HCT116 (cell line): ENCODE measurements at regions not wholly inside any gene's neighbourhood (a gene's known extent, or its start where the extent isn't known, plus 50 kb on each side); places are given as distances from the start of the nearest gene placed in this dataset.

Source experiments
- ATAC-seq: fragments of 200-7000 bp; cut with Tn5 transposase; 2 replicates; pipeline ENCODE4 v1.9.1; 2020; ENCODE audit warnings: mild to moderate bottlenecking, moderate library complexity
- BruUV-seq: library from RNA; stranded (reverse); fragments of 400-500 nt; replicated peaks from 2 replicates; lab custom pipeline; 2021; lab: Mats Ljungman, UMichigan
- CTCF ChIA-PET: fragments of 300-600 bp; sonication (Branson Sonifier 250); formaldehyde crosslinking; loops from one replicate; lab custom pipeline; 2021; ENCODE audit warnings: antibody characterized with exemption; lab: Charles Lee
- POLR2A ChIA-PET: fragments of 300-600, 350-600 bp; sonication (Branson Sonifier 250); formaldehyde crosslinking; loops from one replicate; lab custom pipeline; 2021; ENCODE audit warnings: antibody characterized with exemption; lab: Charles Lee
- RAD21 ChIA-PET, 2 experiments: fragments of 300-600 bp; sonication (Branson Sonifier 250); formaldehyde crosslinking; loops; one replicate each; lab custom pipeline; 2023; ENCODE audit warnings: low total read pairs in 2 of 2; ENCODE audit not compliant: uncharacterized antibody in 2 of 2, unreplicated experiment in 2 of 2, low non-redundant PET in 1 of 2; lab: Charles Lee
- DNase-seq: peaks from one replicate; pipeline ENCODE4 v3.0.0-alpha.2; 2010; ENCODE audit warnings: low read depth, low spot score
- H2AFZ ChIP-seq: fragments of 200-600 bp; shearing (Covaris generic), sonication (generic); 2 replicates; pipeline ENCODE4 v1.6.1; 2017; ENCODE audit warnings: low read depth, mixed run types, mixed read lengths, antibody characterized with exemption, low read length; ENCODE audit not compliant: poor library complexity, severe bottlenecking
- H3K27ac ChIP-seq: 2 replicates; pipeline ENCODE4 v1.5.1; 2012; ENCODE audit warnings: low read depth, low read length
- H3K27me3 ChIP-seq: fragments of 200-600 bp; sonication (generic); 2 replicates; pipeline ENCODE4 v1.6.1; 2016; ENCODE audit warnings: mixed run types, low read length, mixed read lengths; ENCODE audit not compliant: insufficient read depth
- H3K36me3 ChIP-seq, 2 experiments: fragments of 200-500 bp in 1 of 2; fragments of 200-600 bp in 1 of 2; sonication (Bioruptor generic) in 1 of 2; sonication (generic) in 1 of 2; 2 replicates each; pipeline versions ENCODE4 v1.5.1 to v1.6.1; 2014 to 2016; ENCODE audit warnings: low read length in 2 of 2, inconsistent platforms in 1 of 2, mixed read lengths in 1 of 2, mixed run types in 1 of 2; ENCODE audit not compliant: insufficient read depth in 2 of 2, control insufficient read depth in 1 of 2
- H3K4me1 ChIP-seq, 2 experiments: fragments of 200-600 bp in 1 of 2; sonication (generic) in 1 of 2; 2 replicates each; pipeline versions ENCODE4 v1.5.1 to v1.6.1; 2012 to 2017; ENCODE audit warnings: low read length in 2 of 2, inconsistent platforms in 1 of 2, mild to moderate bottlenecking in 1 of 2, mixed read lengths in 1 of 2, mixed run types in 1 of 2, moderate library complexity in 1 of 2; ENCODE audit not compliant: insufficient read depth in 2 of 2, control insufficient read depth in 1 of 2
- H3K4me2 ChIP-seq: fragments of 200-600 bp; sonication (generic); 2 replicates; pipeline ENCODE4 v1.6.1; 2017; ENCODE audit warnings: mixed run types, low read length, mixed read lengths
- H3K4me3 ChIP-seq, 2 experiments: fragments of 200-600 bp in 1 of 2; sonication (generic) in 1 of 2; replicated peaks in 1 of 2; 2 replicates each; pipeline ENCODE4 v1.5.1; 2011 to 2016; ENCODE audit warnings: low read length in 2 of 2, control low read depth in 1 of 2, low read depth in 1 of 2, mild to moderate bottlenecking in 1 of 2, mixed read lengths in 1 of 2, mixed run types in 1 of 2
- H3K79me2 ChIP-seq: fragments of 200-600 bp; sonication (generic); 2 replicates; pipeline ENCODE4 v1.6.1; 2017; ENCODE audit warnings: mild to moderate bottlenecking, mixed run types, low read length, moderate library complexity, mixed read lengths; ENCODE audit not compliant: insufficient read depth
- H3K9ac ChIP-seq: fragments of 200-600 bp; sonication (generic); 2 replicates; pipeline ENCODE4 v1.6.1; 2016; ENCODE audit warnings: low read length, mixed read lengths
- H3K9me2 ChIP-seq: fragments of 200-600 bp; sonication (generic), shearing (Covaris generic); 2 replicates; pipeline ENCODE4 v1.6.1; 2017; ENCODE audit warnings: mixed run types, mild to moderate bottlenecking, moderate library complexity; ENCODE audit not compliant: insufficient read depth
- H3K9me3 ChIP-seq, 2 experiments: fragments of 200-500 bp in 1 of 2; fragments of 200-600 bp in 1 of 2; sonication (Bioruptor generic) in 1 of 2; sonication (generic) in 1 of 2; 2 replicates each; pipeline ENCODE4 v1.6.1; 2014 to 2017; ENCODE audit warnings: low read length in 2 of 2, mixed read lengths in 2 of 2, inconsistent platforms in 1 of 2, low read depth in 1 of 2, mild to moderate bottlenecking in 1 of 2, mixed run types in 1 of 2, moderate library complexity in 1 of 2; ENCODE audit not compliant: control insufficient read depth in 1 of 2, insufficient read depth in 1 of 2
- H4K20me1 ChIP-seq: fragments of 200-600 bp; sonication (generic), shearing (Covaris generic); 2 replicates; pipeline ENCODE4 v1.6.1; 2017; ENCODE audit warnings: mixed run types, mild to moderate bottlenecking, moderate library complexity; ENCODE audit not compliant: insufficient read depth
- CEBPB ChIP-seq: IDR thresholded peaks from 2 replicates; pipeline ENCODE4 v1.6.1; 2012; ENCODE audit warnings: low read depth
- CTCF ChIP-seq, 3 experiments: fragments of 200-600 bp in 1 of 3; sonication (generic) in 1 of 3; IDR thresholded peaks in 2 of 3; conservative IDR thresholded peaks in 1 of 3; 2 replicates each; pipeline ENCODE4 v1.5.1; 2012 to 2017; ENCODE audit warnings: low read depth in 2 of 3, low read length in 2 of 3, antibody characterized with exemption in 1 of 3, borderline replicate concordance in 1 of 3, control low read depth in 1 of 3, mild to moderate bottlenecking in 1 of 3, mixed read lengths in 1 of 3, mixed run types in 1 of 3, moderate library complexity in 1 of 3; ENCODE audit not compliant: insufficient read depth in 1 of 3
- EGR1 ChIP-seq: IDR thresholded peaks from 2 replicates; pipeline ENCODE4 v1.6.1; 2012; ENCODE audit warnings: low read depth
- ELF1 ChIP-seq: IDR thresholded peaks from 2 replicates; pipeline ENCODE4 v1.6.1; 2012; ENCODE audit warnings: low read depth, borderline replicate concordance
- EZH2 ChIP-seq: fragments of 200-600 bp; sonication (generic); IDR thresholded peaks from 2 replicates; pipeline ENCODE4 v1.6.1; 2017; ENCODE audit warnings: antibody characterized with exemption, mixed run types
- FOSL1 ChIP-seq: IDR thresholded peaks from 2 replicates; pipeline ENCODE4 v1.6.1; 2012; ENCODE audit warnings: low read depth
- MAX ChIP-seq: IDR thresholded peaks from 2 replicates; pipeline ENCODE4 v1.6.1; 2012
- RAD21 ChIP-seq: IDR thresholded peaks from 2 replicates; pipeline ENCODE4 v1.6.1; 2012; ENCODE audit warnings: low read depth, mild to moderate bottlenecking
- SRF ChIP-seq: IDR thresholded peaks from 2 replicates; pipeline ENCODE4 v1.6.1; 2012; ENCODE audit warnings: low read depth
- YY1 ChIP-seq: IDR thresholded peaks from 2 replicates; pipeline ENCODE4 v1.6.1; 2011; ENCODE audit warnings: low read length, low read depth, moderate library complexity, mild to moderate bottlenecking; ENCODE audit not compliant: insufficient replicate concordance; ENCODE audit errors: extremely low read depth
- ZFX ChIP-seq: fragments of 450-650 bp; IDR thresholded peaks from 2 replicates; pipeline ENCODE4 v1.6.1; 2017
- intact Hi-C: fragments of 100-400 bp; cut with micrococcal nuclease; formaldehyde crosslinking; loops from 2 replicates; pipeline ENCODE4 v1.10.0; 2022

- ChIA-PET CTCF (interaction anchor here (1.0 to 3.0 kb wide), 13 partner anchors 11 to 990 kb away, joined by 3 to 73 read pairs (median 4); no protein-coding TSS in a partner anchor), POLR2A (no interaction called here), RAD21 (interaction anchor here (0.7 to 1.0 kb wide), 3 partner anchors 47 to 282 kb away, joined by 3 to 7 read pairs (median 3); no protein-coding TSS in a partner anchor)
- Histone ChIP-seq H3K27ac (no peak overlapping the region), H2AFZ (peak overlapping the region; percentile 63), H3K4me2 (no peak overlapping the region), H3K4me1 (no peaks in the 10 kb centered on the region), H3K4me3 (no peak overlapping the region), H3K9me3 (no peaks in the 10 kb centered on the region), H3K27me3 (peaks cover 26% of the 10 kb centered on the region), H3K9me2 (no peaks in the 10 kb centered on the region), H3K79me2 (no peaks in the 10 kb centered on the region), H3K36me3 (no peaks in the 10 kb centered on the region), H3K9ac (no peak overlapping the region), H4K20me1 (no peaks in the 10 kb centered on the region; the same call in 1 of the 2 replicates)
- TF ChIP-seq FOSL1 (no peak), RAD21 (peak; percentile 84), MAX (no peak), YY1 (no peak), CTCF (IDR thresholded peaks at IDR 0.05 in 2 of 3, conservative IDR thresholded peaks at IDR 0.05 in 1 of 3; ENCODE audit: borderline replicate concordance in 1 of 3, insufficient read depth in 1 of 3, low read depth in 2 of 3, low read length in 2 of 3) (peak; percentile 71 to 95 (median 89); a peak in 5 of 6 replicates), CEBPB (no peak), SRF (no peak), ZFX (no peak), EGR1 (no peak), ELF1 (no peak), EZH2 (no peak)
- no TSS peak for BruUV-seq
- intact Hi-C loops, result loop anchor here (1.0 to 5.0 kb wide), 2 partner anchors 283 to 990 kb away; no protein-coding TSS in a partner anchor
- DNase-seq (peak; percentile 70), ATAC-seq (peak; percentile 91)
Observed at GRCh38 chr4:81351654-81352445, 119.9 kb downstream of the RASGEF1B start.
